WERI-Rb-1 (cell line): ENCODE measurements at regions not wholly inside any gene's neighbourhood (a gene's known extent, or its start where the extent isn't known, plus 50 kb on each side); places are given as distances from the start of the nearest gene placed in this dataset.

Source experiments
- DNase-seq: peaks from one replicate; pipeline ENCODE4 v3.0.0-alpha.2; 2020
- H3K27ac ChIP-seq: fragments of 250-450 bp; sonication (Bioruptor Pico); 2 replicates; pipeline ENCODE4 v1.5.1; 2020; ENCODE audit warnings: mild to moderate bottlenecking, moderate library complexity
- H3K27me3 ChIP-seq: fragments of 250-450 bp; sonication (Bioruptor Pico); 2 replicates; pipeline ENCODE4 v1.5.1; 2021; ENCODE audit warnings: mild to moderate bottlenecking, low read depth, moderate library complexity; ENCODE audit not compliant: insufficient read depth, severe bottlenecking
- H3K36me3 ChIP-seq: fragments of 250-450 bp; sonication (Bioruptor Pico); 2 replicates; pipeline ENCODE4 v1.5.1; 2020; ENCODE audit warnings: mild to moderate bottlenecking, moderate library complexity
- H3K4me3 ChIP-seq: 2 replicates; pipeline ENCODE4 v1.5.1; 2011; ENCODE audit warnings: low read depth, mild to moderate bottlenecking, control low read depth, low read length
- H3K9me3 ChIP-seq: fragments of 250-450 bp; sonication (Bioruptor Pico); 2 replicates; pipeline ENCODE4 v1.5.1; 2021; ENCODE audit warnings: mild to moderate bottlenecking, moderate library complexity; ENCODE audit not compliant: severe bottlenecking
- TF ChIP-seq, protein P1 (sequence below): IDR thresholded peaks from 2 replicates; pipeline ENCODE4 v1.5.1; 2011; ENCODE audit warnings: low read depth, mild to moderate bottlenecking, control low read depth, inconsistent platforms, low read length

DNA sequence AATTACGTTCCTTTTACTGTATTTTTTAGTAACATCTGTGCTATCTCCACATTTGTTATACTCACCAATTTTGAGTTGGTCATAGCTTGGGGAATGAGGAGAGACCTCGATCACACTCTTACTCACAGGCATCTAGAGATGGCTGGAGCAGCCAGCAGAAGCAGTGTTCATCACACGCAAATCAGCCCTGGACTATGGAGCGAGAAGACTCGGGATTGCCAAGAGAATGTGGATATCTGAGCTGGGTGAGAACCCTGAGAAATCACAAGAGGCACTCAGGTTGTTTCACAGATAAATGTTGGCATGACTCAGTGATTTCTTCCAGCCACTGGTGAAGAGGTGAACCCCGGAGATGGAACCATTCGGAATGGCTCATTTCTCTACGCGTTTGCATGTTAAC lies 820.1 kb upstream of the IGFBP3 start:
- no peaks in the 10 kb centered on the region for H3K27me3 ChIP-seq

DNA sequence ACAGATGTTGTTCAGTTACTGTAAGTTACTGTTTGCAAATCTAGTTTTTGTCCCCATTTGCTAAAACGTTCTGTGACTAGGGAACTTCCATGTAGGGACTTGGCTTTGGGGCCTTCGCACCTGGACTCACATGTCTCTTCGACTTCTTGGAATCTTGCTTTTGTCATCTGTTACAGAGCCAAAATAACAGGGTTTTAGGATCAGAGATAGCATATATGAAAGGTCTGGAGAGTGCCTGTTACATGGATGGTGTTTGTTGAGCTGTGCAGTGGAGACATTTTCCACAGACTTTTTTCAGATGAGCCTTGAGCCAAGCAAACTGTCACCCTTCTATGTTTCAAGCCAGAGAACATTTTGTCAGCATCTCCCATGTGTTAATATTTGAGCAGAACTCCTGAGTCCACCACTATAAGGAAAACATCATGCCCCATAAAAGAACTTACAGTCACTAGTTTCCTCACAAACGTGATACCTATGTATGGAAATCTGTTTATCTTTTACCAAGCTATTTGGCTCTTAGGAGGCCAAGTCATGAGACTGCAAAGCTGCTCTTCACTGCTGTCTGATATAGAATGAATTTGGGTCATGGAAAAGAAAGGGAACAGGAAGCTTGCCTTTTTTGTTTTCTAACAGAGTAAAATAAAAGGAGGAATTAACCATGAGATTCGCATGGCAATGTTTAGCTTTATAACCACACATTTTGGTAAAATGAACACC lies 818.6 kb upstream of the IGFBP3 start:
- Histone ChIP-seq H3K27me3 (no peaks in the 10 kb centered on the region), H3K9me3 (no peaks in the 10 kb centered on the region), H3K36me3 (no peaks in the 10 kb centered on the region), H3K4me3 (no peak overlapping the region), H3K27ac (no peak overlapping the region)
- DNase-seq = no peak
- TF ChIP-seq, protein P1, sequence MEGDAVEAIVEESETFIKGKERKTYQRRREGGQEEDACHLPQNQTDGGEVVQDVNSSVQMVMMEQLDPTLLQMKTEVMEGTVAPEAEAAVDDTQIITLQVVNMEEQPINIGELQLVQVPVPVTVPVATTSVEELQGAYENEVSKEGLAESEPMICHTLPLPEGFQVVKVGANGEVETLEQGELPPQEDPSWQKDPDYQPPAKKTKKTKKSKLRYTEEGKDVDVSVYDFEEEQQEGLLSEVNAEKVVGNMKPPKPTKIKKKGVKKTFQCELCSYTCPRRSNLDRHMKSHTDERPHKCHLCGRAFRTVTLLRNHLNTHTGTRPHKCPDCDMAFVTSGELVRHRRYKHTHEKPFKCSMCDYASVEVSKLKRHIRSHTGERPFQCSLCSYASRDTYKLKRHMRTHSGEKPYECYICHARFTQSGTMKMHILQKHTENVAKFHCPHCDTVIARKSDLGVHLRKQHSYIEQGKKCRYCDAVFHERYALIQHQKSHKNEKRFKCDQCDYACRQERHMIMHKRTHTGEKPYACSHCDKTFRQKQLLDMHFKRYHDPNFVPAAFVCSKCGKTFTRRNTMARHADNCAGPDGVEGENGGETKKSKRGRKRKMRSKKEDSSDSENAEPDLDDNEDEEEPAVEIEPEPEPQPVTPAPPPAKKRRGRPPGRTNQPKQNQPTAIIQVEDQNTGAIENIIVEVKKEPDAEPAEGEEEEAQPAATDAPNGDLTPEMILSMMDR = no peak

More for the DNA sequence above, 820.1 kb upstream of the IGFBP3 start:
- H3K4me3 ChIP-seq = no peak overlapping the region
- H3K27ac ChIP-seq = no peak overlapping the region
- H3K9me3 ChIP-seq = no peaks in the 10 kb centered on the region
- DNase-seq = no peak
- no peaks in the 10 kb centered on the region for H3K36me3 ChIP-seq
- TF ChIP-seq, protein P1 = no peak

DNA sequence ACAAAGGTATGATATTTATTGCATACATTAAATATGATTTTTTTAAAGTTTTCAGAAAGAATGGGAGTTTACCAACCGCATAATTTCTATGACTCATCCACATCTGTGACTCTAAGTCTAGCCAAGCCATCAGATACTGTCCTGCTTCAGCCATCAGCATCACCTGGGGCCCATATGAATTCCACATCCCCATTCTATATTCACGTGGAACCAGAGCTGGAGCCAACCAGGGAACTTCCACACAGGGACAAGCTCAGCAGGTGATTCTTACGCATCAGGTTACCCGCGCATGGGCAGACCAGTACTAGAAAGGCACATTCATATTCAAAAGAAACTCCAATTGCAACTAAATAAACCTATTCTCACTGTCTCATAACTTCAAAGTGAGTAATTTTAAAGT lies 817.7 kb upstream of the IGFBP3 start:
- Histone ChIP-seq H3K9me3 (no peaks in the 10 kb centered on the region), H3K36me3 (no peaks in the 10 kb centered on the region), H3K4me3 (no peak overlapping the region), H3K27ac (no peak overlapping the region), H3K27me3 (no peaks in the 10 kb centered on the region)
- TF ChIP-seq, protein P1 = no peak
- DNase-seq = no peak

DNA sequence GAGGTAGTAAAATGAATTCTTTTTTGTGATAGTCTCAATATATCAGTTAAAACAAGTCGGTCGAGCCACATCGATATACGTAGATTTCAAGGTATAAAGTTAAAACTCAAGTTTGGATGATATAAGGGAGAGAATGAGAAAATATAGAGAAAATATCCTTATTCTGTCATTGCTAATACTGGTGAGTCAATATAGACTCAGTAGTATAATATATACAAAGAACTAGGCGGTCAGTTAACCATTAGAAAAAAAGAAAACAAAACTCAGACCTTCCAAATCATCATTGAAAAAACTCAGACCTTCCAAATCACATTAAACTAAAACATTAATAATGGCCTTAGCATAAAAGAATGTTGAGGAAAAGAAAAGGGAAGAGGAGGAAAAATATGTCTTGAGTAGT lies 817.1 kb upstream of the IGFBP3 start:
- H3K4me3 ChIP-seq = no peak overlapping the region
- H3K27me3 ChIP-seq = no peaks in the 10 kb centered on the region
- no peak for DNase-seq
- H3K27ac ChIP-seq = no peak overlapping the region
- TF ChIP-seq, protein P1 = no peak
- H3K36me3 ChIP-seq = no peaks in the 10 kb centered on the region
- H3K9me3 ChIP-seq = no peaks in the 10 kb centered on the region

DNA sequence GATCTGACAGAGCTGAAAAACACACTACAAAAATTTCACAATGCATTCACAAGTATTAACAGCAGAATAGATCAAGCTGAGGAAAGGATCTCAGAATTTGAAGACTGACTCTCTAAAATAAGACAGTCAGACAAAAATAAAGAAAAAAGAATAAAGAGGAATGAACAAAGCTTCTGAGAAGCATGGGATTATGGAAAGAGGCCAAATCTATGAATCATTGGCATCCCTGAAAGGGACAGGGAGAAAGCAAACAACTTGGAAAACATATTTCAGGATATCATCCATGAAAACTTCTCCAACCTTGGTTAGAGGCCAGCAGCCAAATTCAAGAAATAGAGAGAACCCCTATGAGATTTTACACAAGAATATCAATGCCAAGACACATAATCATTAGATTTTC lies 804.8 kb upstream of the IGFBP3 start:
- H3K4me3 ChIP-seq = no peak overlapping the region
- H3K27me3 ChIP-seq = no peaks in the 10 kb centered on the region
- DNase-seq = no peak
- H3K27ac ChIP-seq = no peak overlapping the region
- TF ChIP-seq, protein P1 = no peak
- H3K9me3 ChIP-seq = no peaks in the 10 kb centered on the region
- no peaks in the 10 kb centered on the region for H3K36me3 ChIP-seq

DNA sequence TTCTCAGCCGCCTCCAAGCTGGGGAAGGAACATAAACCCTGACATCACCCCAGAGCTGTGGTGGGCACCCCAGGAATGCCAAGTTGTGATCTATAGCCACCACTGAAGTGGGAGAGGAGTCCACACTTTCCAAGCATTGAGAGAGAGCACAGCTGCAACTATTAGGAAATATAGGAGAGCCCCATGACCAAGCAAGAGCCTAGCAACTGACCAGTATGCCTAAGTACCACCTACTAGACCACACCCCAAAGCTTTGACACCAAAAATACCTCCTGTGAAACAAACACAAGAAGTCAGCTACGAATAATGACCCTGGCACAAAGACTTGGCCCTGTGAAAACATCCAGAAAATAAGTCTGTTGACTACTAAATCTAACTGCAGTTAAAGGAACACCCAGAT lies 804.1 kb upstream of the IGFBP3 start:
- no peak overlapping the region for H3K4me3 ChIP-seq
- no peaks in the 10 kb centered on the region for H3K27me3 ChIP-seq
- no peak overlapping the region for H3K27ac ChIP-seq
- DNase-seq = no peak
- H3K9me3 ChIP-seq = no peaks in the 10 kb centered on the region
- no peaks in the 10 kb centered on the region for H3K36me3 ChIP-seq
- TF ChIP-seq, protein P1 = no peak
